ENCODE measurements at regions not wholly inside any gene's neighbourhood (a gene's known extent, or its start where the extent isn't known, plus 50 kb on each side); places are given as distances from the start of the nearest gene placed in this dataset.

- TF ChIP-seq CTCF (conservative IDR thresholded peaks at IDR 0.05) (no peak), EZH2 (IDR thresholded peaks at IDR 0.05; ENCODE audit: low read depth) (no peak)
Observed at GRCh38 chr4:89371614-89372013, 64.0 kb upstream of the GPRIN3 start.
